Immature natural killer cell (primary cell): ENCODE measurements at regions not wholly inside any gene's neighbourhood (a gene's known extent, or its start where the extent isn't known, plus 50 kb on each side); places are given as distances from the start of the nearest gene placed in this dataset.

Experiments
- DNase-seq, 3 donors: peaks; one replicate each; pipeline ENCODE4 v3.0.0; 2022; ENCODE audit warnings: mixed read lengths in 1 of 3
- H3K27ac Mint-ChIP-seq, 6 donors: one replicate each; pipeline ENCODE4 v1.8.0; 2020; ENCODE audit warnings: mixed read lengths in 6 of 6, mild to moderate bottlenecking in 5 of 6, inconsistent platforms in 4 of 6, moderate library complexity in 3 of 6
- H3K27me3 Mint-ChIP-seq, 3 donors: one replicate each; pipeline ENCODE4 v1.8.0; 2020 to 2021; ENCODE audit warnings: low read depth in 3 of 3, mild to moderate bottlenecking in 3 of 3, mixed read lengths in 3 of 3, moderate library complexity in 3 of 3, inconsistent platforms in 1 of 3
- H3K36me3 Mint-ChIP-seq, 3 donors: one replicate each; pipeline ENCODE4 v1.8.0; 2020; ENCODE audit warnings: mixed read lengths in 3 of 3, inconsistent platforms in 2 of 3, mild to moderate bottlenecking in 2 of 3
- H3K4me1 Mint-ChIP-seq, 2 donors: one replicate each; pipeline ENCODE4 v1.8.0; 2020; ENCODE audit warnings: inconsistent platforms in 2 of 2, mild to moderate bottlenecking in 2 of 2, mixed read lengths in 2 of 2, moderate library complexity in 1 of 2
- H3K4me3 Mint-ChIP-seq, 5 donors: one replicate each; pipeline ENCODE4 v1.8.0; 2020; ENCODE audit warnings: mild to moderate bottlenecking in 5 of 5, mixed read lengths in 5 of 5, inconsistent platforms in 3 of 5, moderate library complexity in 3 of 5
- H3K9me3 Mint-ChIP-seq, 6 donors: one replicate each; pipeline ENCODE4 v1.8.0; 2020; ENCODE audit warnings: mild to moderate bottlenecking in 6 of 6, mixed read lengths in 6 of 6, inconsistent platforms in 4 of 6, moderate library complexity in 3 of 6

- no peak overlapping the region for H3K27ac Mint-ChIP-seq
- no peak overlapping the region for H3K4me3 Mint-ChIP-seq
- H3K36me3 Mint-ChIP-seq = no peaks in the 10 kb centered on the region
Observed at GRCh38 chr20:59448851-59449444, 148.5 kb downstream of the EDN3 start.

GRCh38 chr20:59451066-59451630 is 150.7 kb downstream of the EDN3 start:
- H3K4me1 Mint-ChIP-seq = no peaks in the 10 kb centered on the region

More at GRCh38 chr20:59448851-59449444, 148.5 kb downstream of the EDN3 start:
- no peaks in the 10 kb centered on the region for H3K9me3 Mint-ChIP-seq
- no peak for DNase-seq
- peaks cover 6 to 15% (median 8%) of the 10 kb centered on the region in 3 donors for H3K27me3 Mint-ChIP-seq
- no peaks in the 10 kb centered on the region for H3K4me1 Mint-ChIP-seq

GRCh38 chr20:59451641-59452040 is 151.2 kb downstream of the EDN3 start:
- H3K9me3 Mint-ChIP-seq = no peaks in the 10 kb centered on the region
- H3K27me3 Mint-ChIP-seq = peaks cover 6 to 11% (median 7%) of the 10 kb centered on the region in 3 donors
- DNase-seq = no peak

More at GRCh38 chr20:59451066-59451630, 150.7 kb downstream of the EDN3 start:
- no peak overlapping the region for H3K27ac Mint-ChIP-seq
- no peak for DNase-seq
- no peaks in the 10 kb centered on the region for H3K36me3 Mint-ChIP-seq
- no peak overlapping the region for H3K4me3 Mint-ChIP-seq
- no peaks in the 10 kb centered on the region for H3K9me3 Mint-ChIP-seq
- H3K27me3 Mint-ChIP-seq = peaks cover 6 to 11% (median 6%) of the 10 kb centered on the region in 3 donors

GRCh38 chr20:59452856-59453255 is 151.5 kb upstream of the PHACTR3 start:
- H3K4me1 Mint-ChIP-seq = no peaks in the 10 kb centered on the region
- H3K9me3 Mint-ChIP-seq = no peaks in the 10 kb centered on the region
- DNase-seq = no peak
- no peaks in the 10 kb centered on the region for H3K36me3 Mint-ChIP-seq
- peaks cover 5 to 8% (median 7%) of the 10 kb centered on the region in 3 donors for H3K27me3 Mint-ChIP-seq
- no peak overlapping the region for H3K4me3 Mint-ChIP-seq
- H3K27ac Mint-ChIP-seq = no peak overlapping the region

More at GRCh38 chr20:59451641-59452040, 151.2 kb downstream of the EDN3 start:
- H3K27ac Mint-ChIP-seq = no peak overlapping the region
- no peak overlapping the region for H3K4me3 Mint-ChIP-seq
- no peaks in the 10 kb centered on the region for H3K36me3 Mint-ChIP-seq
- H3K4me1 Mint-ChIP-seq = no peaks in the 10 kb centered on the region

GRCh38 chr20:59453759-59454560 is 150.4 kb upstream of the PHACTR3 start:
- Mint-ChIP-seq H3K36me3 (no peaks in the 10 kb centered on the region), H3K4me3 (no peak overlapping the region)

DNA sequence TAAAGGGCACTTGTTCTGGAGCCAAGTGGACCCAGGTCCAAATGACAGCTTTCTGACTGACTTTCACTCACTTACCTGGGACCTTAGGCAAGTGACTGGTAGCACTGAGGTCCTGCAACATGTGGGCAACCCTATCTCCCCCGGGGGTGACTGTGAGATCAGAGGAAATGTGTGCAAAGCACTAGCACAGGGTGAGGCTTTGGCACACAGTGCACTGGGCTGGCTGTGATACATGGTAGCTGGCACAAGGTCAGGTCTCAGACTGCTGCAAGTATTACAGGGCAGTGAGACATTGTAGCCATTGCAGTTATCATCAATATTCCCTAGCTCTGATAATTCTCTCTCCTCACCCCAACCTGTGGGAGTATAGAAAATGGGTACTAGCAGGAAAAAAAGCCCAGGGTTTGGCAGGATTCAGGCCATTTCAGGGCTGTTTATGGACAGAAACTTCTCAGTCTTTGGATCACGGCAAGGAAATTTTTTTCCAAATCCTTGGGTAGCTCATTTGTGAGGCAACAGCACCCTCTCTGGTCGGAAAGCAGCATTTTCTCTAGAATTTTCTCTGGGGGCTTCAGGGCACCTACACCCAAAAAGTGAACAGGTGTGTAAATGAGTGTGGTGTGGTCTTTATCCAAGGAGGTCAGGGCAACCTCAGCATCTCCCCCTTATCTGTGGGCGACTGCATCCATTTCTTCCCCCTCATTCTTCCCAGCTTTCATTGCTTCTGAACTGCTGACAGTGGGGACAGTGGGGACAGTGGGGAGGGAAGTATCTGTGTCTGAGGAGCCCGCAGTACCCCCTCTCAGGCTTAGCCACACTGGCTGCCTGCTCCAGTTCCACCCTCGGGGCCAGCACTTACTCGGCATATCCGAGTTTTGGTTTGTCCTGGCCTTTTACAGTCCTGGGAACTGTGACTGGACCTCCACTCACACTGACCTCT is 148.7 kb upstream of the PHACTR3 start:
- H3K36me3 Mint-ChIP-seq = no peaks in the 10 kb centered on the region
- H3K9me3 Mint-ChIP-seq = no peaks in the 10 kb centered on the region
- no peak overlapping the region for H3K27ac Mint-ChIP-seq
- no peak overlapping the region for H3K4me3 Mint-ChIP-seq
- DNase-seq = peak in 1 of 3 donors; percentile 3
- H3K4me1 Mint-ChIP-seq = no peaks in the 10 kb centered on the region
- H3K27me3 Mint-ChIP-seq = peaks cover 3 to 7% (median 4%) of the 10 kb centered on the region in 3 donors

More at GRCh38 chr20:59453759-59454560, 150.4 kb upstream of the PHACTR3 start:
- DNase-seq = no peak
- Mint-ChIP-seq H3K27me3 (peaks cover 4 to 6% (median 5%) of the 10 kb centered on the region in 3 donors), H3K9me3 (no peaks in the 10 kb centered on the region), H3K4me1 (no peaks in the 10 kb centered on the region), H3K27ac (no peak overlapping the region)

- H3K4me3 Mint-ChIP-seq = no peak overlapping the region
- H3K27me3 Mint-ChIP-seq = peaks cover 2 to 7% (median 3%) of the 10 kb centered on the region in 3 donors
- no peaks in the 10 kb centered on the region for H3K9me3 Mint-ChIP-seq
- no peak for DNase-seq
- H3K36me3 Mint-ChIP-seq = no peaks in the 10 kb centered on the region
- no peak overlapping the region for H3K27ac Mint-ChIP-seq
- no peaks in the 10 kb centered on the region for H3K4me1 Mint-ChIP-seq
Observed at GRCh38 chr20:59456342-59457279, 147.7 kb upstream of the PHACTR3 start.

GRCh38 chr20:59458645-59459044 is 145.7 kb upstream of the PHACTR3 start:
- DNase-seq = no peak
- Mint-ChIP-seq H3K27ac (no peak overlapping the region), H3K36me3 (no peaks in the 10 kb centered on the region), H3K9me3 (no peaks in the 10 kb centered on the region), H3K4me3 (no peak overlapping the region), H3K27me3 (peaks cover 2 to 4% (median 4%) of the 10 kb centered on the region in 3 donors), H3K4me1 (no peaks in the 10 kb centered on the region)

GRCh38 chr20:59459586-59459985 is 144.8 kb upstream of the PHACTR3 start:
- H3K36me3 Mint-ChIP-seq = no peaks in the 10 kb centered on the region
- H3K27me3 Mint-ChIP-seq = peaks cover 2 to 4% (median 4%) of the 10 kb centered on the region in 3 donors
- no peaks in the 10 kb centered on the region for H3K4me1 Mint-ChIP-seq
- H3K9me3 Mint-ChIP-seq = no peaks in the 10 kb centered on the region
- no peak overlapping the region for H3K4me3 Mint-ChIP-seq
- DNase-seq = no peak
- H3K27ac Mint-ChIP-seq = no peak overlapping the region

- DNase-seq = no peak
- Mint-ChIP-seq H3K27me3 (peaks cover 2 to 4% (median 4%) of the 10 kb centered on the region in 3 donors), H3K4me1 (no peaks in the 10 kb centered on the region), H3K27ac (no peak overlapping the region), H3K9me3 (no peaks in the 10 kb centered on the region), H3K4me3 (no peak overlapping the region), H3K36me3 (no peaks in the 10 kb centered on the region)
Observed at GRCh38 chr20:59460352-59460751, 144.0 kb upstream of the PHACTR3 start.

- Mint-ChIP-seq H3K9me3 (no peaks in the 10 kb centered on the region), H3K4me1 (no peaks in the 10 kb centered on the region), H3K27ac (no peak overlapping the region), H3K36me3 (no peaks in the 10 kb centered on the region), H3K27me3 (peaks cover 2 to 4% (median 2%) of the 10 kb centered on the region in 3 donors), H3K4me3 (no peak overlapping the region)
- DNase-seq = no peak
Observed at GRCh38 chr20:59461526-59461925, 142.8 kb upstream of the PHACTR3 start.

GRCh38 chr20:59462249-59462648 is 142.1 kb upstream of the PHACTR3 start:
- Mint-ChIP-seq H3K4me1 (no peaks in the 10 kb centered on the region), H3K27me3 (peaks cover under 1 to 4% (median 2%) of the 10 kb centered on the region in 3 donors), H3K9me3 (no peaks in the 10 kb centered on the region), H3K27ac (no peak overlapping the region), H3K36me3 (no peaks in the 10 kb centered on the region), H3K4me3 (no peak overlapping the region)
- no peak for DNase-seq
